ENCODE measurements at regions not wholly inside any gene's neighbourhood (a gene's known extent, or its start where the extent isn't known, plus 50 kb on each side); places are given as distances from the start of the nearest gene placed in this dataset.

DNA sequence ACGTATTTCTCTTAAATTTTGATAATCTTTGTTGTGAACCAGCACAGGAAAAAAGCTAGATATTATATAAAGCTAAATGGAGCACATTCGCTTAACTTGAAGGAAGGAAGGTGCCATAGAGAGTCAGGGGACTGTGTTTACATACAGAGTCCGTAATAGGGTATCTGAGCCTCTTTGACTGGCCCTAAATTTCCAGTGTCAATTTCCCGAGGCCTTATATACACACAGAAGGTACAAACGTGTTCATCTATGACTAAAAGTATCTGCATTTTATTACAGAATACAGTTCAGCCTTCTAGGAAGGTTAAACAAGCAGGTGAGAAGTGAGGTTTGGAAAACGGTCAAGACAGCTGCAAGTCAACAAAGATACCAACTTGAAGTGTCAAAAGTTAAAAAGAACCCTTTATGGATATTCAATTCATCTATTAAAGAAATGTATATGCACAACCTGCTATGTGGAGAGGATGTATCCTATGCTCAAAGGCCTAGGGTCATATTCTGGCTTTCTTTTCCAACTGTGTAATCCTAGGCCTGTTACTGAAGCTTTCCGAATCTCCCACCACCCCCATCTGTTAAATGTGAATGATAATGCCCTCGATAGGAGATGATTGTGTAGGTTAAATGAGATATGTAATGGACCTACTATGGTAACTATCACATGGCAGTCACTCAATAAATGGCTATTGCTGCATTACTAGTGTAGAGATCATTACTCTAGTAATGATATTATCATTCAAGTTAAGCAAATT lies 263.7 kb upstream of the MAF start:
- Mint-ChIP-seq H3K27ac (no peak overlapping the region), H3K9me3 (no peaks in the 10 kb centered on the region), H3K27me3 (peaks cover 0 to 2% (median 0%) of the 10 kb centered on the region in 5 donors), H3K4me1 (no peaks in the 10 kb centered on the region), H3K36me3 (no peaks in the 10 kb centered on the region), H3K4me3 (no peak overlapping the region)
- ATAC-seq (no peak), DNase-seq (no peak)
- POLR2A ChIA-PET: no interaction called here

DNA sequence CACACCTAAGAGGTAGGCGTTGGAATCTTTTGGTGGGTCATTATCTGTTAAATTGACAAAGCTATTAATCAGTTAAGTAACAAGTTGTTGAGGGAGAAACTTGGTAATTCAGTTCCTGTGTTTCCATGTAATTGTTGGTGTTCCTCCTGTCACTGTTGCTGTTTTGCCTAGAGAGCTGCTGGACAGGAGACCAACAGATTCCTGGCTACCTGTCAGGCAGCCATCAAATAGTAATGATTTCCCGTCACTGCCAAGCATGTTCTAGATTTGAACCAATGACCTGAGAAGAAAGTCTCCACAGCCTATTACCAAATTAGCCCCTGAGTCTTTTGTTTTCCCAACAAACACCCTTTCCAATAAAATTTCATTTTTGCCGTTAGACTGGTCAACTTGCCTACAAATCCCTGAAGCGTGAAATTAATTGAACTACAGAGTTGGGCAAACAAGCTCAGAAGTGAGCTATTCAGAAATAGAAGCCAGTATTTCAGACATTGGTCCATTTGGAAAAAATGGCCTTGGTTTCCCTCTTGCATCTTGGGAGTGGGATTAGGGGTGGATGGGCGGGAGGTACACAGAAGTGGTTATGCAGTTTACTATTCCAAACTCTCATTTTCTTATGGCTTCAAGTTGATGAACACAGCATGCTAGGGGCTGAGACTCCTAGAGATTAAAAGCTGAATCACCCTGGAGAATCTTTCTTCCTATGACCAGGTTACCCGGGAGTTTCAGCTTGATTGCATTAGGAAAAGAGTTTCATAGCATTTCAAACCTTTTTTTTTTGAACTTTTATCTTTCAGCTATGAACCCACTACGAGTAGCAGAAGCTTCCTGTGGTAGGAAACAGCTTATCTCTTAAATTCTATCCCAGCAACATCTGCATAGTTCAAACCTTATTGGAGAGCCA lies 262.8 kb upstream of the MAF start:
- no peaks in the 10 kb centered on the region for H3K4me1 Mint-ChIP-seq
- H3K4me3 Mint-ChIP-seq: no peak overlapping the region
- H3K27ac Mint-ChIP-seq: no peak overlapping the region
- no peak for ATAC-seq
- H3K36me3 Mint-ChIP-seq: no peaks in the 10 kb centered on the region
- DNase-seq: no peak
- POLR2A ChIA-PET: interaction anchor here (0.5 kb wide), 1 partner anchor 772 kb away, joined by 3 read pairs; no protein-coding TSS in a partner anchor
- peaks cover 0 to 2% (median 0%) of the 10 kb centered on the region in 5 donors for H3K27me3 Mint-ChIP-seq
- H3K9me3 Mint-ChIP-seq: no peaks in the 10 kb centered on the region

- no peak overlapping the region for H3K27ac Mint-ChIP-seq
- no peaks in the 10 kb centered on the region for H3K4me1 Mint-ChIP-seq
- peaks cover 0 to 3% (median 0%) of the 10 kb centered on the region in 9 donors for H3K9me3 Mint-ChIP-seq
- ATAC-seq: no peak
- no peak overlapping the region for H3K4me3 Mint-ChIP-seq
- H3K27me3 Mint-ChIP-seq: peaks cover 0 to 2% (median 0%) of the 10 kb centered on the region in 5 donors
- POLR2A ChIA-PET: interaction anchor here (0.5 kb wide), 1 partner anchor 771 kb away, joined by 3 read pairs; no protein-coding TSS in a partner anchor
- H3K36me3 Mint-ChIP-seq: no peaks in the 10 kb centered on the region
- no peak for DNase-seq
Observed at GRCh38 chr16:79862601-79863000, 262.1 kb upstream of the MAF start.

- no peak overlapping the region for H3K4me3 Mint-ChIP-seq
- peaks cover 6 to 35% (median 20%) of the 10 kb centered on the region in 9 donors for H3K9me3 Mint-ChIP-seq
- H3K36me3 Mint-ChIP-seq: peaks cover 0 to 21% (median 0%) of the 10 kb centered on the region in 3 donors
- H3K4me1 Mint-ChIP-seq: no peaks in the 10 kb centered on the region
- H3K27ac Mint-ChIP-seq: no peak overlapping the region
- POLR2A ChIA-PET: no interaction called here
- DNase-seq (no peak), ATAC-seq (no peak)
- peaks cover 0 to 6% (median 2%) of the 10 kb centered on the region in 5 donors for H3K27me3 Mint-ChIP-seq
Observed at GRCh38 chr16:79856581-79856980, 256.0 kb upstream of the MAF start.

GRCh38 chr16:79850348-79850747 lies 249.8 kb upstream of the MAF start:
- Mint-ChIP-seq H3K9me3 (peaks cover 2 to 24% (median 13%) of the 10 kb centered on the region in 9 donors), H3K4me3 (no peak overlapping the region), H3K4me1 (peaks cover 1 to 11% (median 4%) of the 10 kb centered on the region in 4 donors), H3K27ac (no peak overlapping the region), H3K27me3 (peaks cover 0 to 2% (median 0%) of the 10 kb centered on the region in 5 donors), H3K36me3 (peaks cover 0 to 12% (median 0%) of the 10 kb centered on the region in 3 donors)
- DNase-seq (no peak), ATAC-seq (no peak)
- POLR2A ChIA-PET: no interaction called here

DNA sequence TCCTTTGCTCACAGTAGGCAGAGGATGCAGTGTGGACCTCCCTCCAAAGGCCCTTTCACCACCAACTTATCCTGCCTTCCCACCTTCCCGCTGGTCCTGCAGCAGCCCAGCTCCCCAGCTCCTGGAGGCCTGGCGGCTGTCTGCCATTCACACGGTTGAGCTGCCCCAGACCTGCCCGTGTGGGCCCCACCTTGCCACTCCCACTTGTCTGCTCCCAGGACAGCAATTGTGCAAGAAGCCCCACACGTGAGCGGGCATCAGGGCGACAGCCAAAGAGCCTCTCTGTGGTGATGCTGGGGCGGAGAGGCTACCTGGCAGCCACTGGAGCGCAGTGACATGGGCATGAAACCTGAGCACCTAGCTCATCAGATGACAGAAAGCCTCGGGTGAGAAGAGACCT lies 248.6 kb upstream of the MAF start:
- no peaks in the 10 kb centered on the region for H3K36me3 Mint-ChIP-seq
- DNase-seq (no peak), ATAC-seq (no peak)
- H3K9me3 Mint-ChIP-seq: peaks cover 0 to 12% (median 3%) of the 10 kb centered on the region in 9 donors
- H3K27ac Mint-ChIP-seq: no peak overlapping the region
- H3K4me1 Mint-ChIP-seq: peaks cover 1 to 14% (median 7%) of the 10 kb centered on the region in 4 donors
- POLR2A ChIA-PET: no interaction called here
- no peak overlapping the region for H3K4me3 Mint-ChIP-seq
- H3K27me3 Mint-ChIP-seq: peaks cover 0 to 2% (median 2%) of the 10 kb centered on the region in 5 donors

- H3K9me3 Mint-ChIP-seq: peaks cover 0 to 11% (median 2%) of the 10 kb centered on the region in 9 donors
- no peaks in the 10 kb centered on the region for H3K36me3 Mint-ChIP-seq
- ATAC-seq (no peak), DNase-seq (no peak)
- no peak overlapping the region for H3K27ac Mint-ChIP-seq
- H3K4me3 Mint-ChIP-seq: no peak overlapping the region
- H3K4me1 Mint-ChIP-seq: peaks cover 1 to 14% (median 7%) of the 10 kb centered on the region in 4 donors
- POLR2A ChIA-PET: no interaction called here
- peaks cover 0 to 5% (median 2%) of the 10 kb centered on the region in 5 donors for H3K27me3 Mint-ChIP-seq
Observed at GRCh38 chr16:79848719-79849118, 248.2 kb upstream of the MAF start.

GRCh38 chr16:79847569-79847968 lies 247.0 kb upstream of the MAF start:
- POLR2A ChIA-PET: no interaction called here
- peaks cover 1 to 14% (median 7%) of the 10 kb centered on the region in 4 donors for H3K4me1 Mint-ChIP-seq
- no peak overlapping the region for H3K4me3 Mint-ChIP-seq
- peaks cover 0 to 5% (median 0%) of the 10 kb centered on the region in 9 donors for H3K9me3 Mint-ChIP-seq
- no peak overlapping the region for H3K27ac Mint-ChIP-seq
- DNase-seq (no peak), ATAC-seq (no peak)
- H3K36me3 Mint-ChIP-seq: no peaks in the 10 kb centered on the region
- peaks cover 0 to 6% (median 2%) of the 10 kb centered on the region in 5 donors for H3K27me3 Mint-ChIP-seq

DNA sequence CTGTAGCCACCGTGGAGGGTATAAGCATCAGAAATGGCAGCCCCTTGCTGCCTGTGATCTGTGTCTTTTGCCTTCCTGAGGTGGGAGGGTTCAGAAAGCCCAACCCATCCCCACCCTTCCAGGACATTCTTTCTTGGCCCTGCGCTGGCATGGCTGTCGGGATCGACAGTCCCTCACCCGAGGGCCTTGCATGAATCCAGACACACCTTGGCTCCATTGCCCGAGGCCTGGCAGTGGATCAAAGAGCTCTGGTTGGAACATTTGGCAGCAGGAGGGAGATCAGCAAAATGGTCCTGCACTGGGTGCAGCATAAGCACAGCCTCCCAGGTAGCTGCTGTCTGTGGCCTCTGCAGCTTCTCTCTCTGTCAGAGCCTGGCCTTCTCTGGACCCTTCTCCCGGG lies 246.6 kb upstream of the MAF start:
- Mint-ChIP-seq H3K4me3 (no peak overlapping the region), H3K4me1 (peaks cover 1 to 14% (median 7%) of the 10 kb centered on the region in 4 donors), H3K9me3 (peaks cover 0 to 2% (median 0%) of the 10 kb centered on the region in 9 donors), H3K36me3 (no peaks in the 10 kb centered on the region), H3K27ac (no peak overlapping the region), H3K27me3 (peaks cover 0 to 6% (median 2%) of the 10 kb centered on the region in 5 donors)
- ATAC-seq (no peak), DNase-seq (no peak)
- POLR2A ChIA-PET: no interaction called here

DNA sequence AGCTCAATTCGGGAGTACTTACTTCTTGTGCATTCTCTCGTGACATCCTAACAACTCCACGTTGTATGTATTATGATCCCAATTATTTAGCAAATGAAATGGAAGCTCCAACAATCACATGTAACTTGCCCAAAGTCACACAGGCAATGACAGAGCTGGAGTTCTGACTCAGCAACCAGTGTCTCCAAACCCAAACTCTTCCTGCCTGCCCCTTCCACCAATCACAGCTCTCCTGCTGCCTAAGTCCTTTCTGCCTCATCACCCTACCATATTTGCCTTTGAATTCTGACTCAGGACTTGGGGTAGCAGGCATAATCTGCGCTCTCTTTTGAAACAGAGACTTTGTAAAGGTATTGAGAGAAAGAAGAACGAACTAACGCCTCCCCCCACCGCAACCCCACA lies 245.2 kb upstream of the MAF start:
- Mint-ChIP-seq H3K4me1 (peaks cover 1 to 14% (median 7%) of the 10 kb centered on the region in 4 donors), H3K27ac (no peak overlapping the region), H3K4me3 (no peak overlapping the region), H3K9me3 (peaks cover 0 to 2% (median 0%) of the 10 kb centered on the region in 9 donors), H3K27me3 (peaks cover 0 to 6% (median 4%) of the 10 kb centered on the region in 5 donors), H3K36me3 (no peaks in the 10 kb centered on the region)
- no peak for ATAC-seq
- POLR2A ChIA-PET: no interaction called here
- DNase-seq: no peak

DNA sequence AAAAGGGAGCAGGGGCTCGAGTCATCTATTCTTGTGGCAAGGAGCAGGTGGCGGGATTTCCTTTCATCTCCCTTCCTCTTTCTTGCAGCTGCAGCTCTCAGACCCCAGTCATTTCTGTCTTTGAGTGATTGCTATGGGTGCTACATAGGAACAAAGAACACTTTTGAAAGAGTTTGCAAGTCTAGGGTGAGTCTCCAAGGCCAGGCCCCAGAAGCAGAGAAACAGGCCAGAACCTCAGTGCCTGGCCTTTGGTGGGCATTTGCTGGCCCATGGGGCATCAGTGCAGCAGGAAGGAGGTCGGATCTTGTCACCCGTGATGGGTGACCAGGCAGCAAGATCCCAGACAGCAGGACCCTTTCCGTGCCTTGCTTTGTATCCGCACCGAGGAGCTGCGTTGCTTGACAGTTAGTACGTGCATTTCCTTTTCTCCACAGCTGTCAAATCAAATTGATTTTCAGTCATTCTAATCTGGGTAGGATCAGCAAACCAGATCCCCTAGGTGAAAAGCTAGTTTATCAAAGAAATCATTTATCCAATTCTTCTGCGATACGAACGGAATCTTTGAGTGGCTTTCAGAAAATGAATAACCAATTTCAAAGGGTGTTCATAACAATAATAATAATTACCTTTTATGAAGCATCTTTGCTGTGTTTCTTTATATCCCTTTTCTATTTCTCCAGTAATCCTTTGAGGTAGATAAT lies 244.6 kb upstream of the MAF start:
- POLR2A ChIA-PET: no interaction called here
- no peaks in the 10 kb centered on the region for H3K36me3 Mint-ChIP-seq
- H3K27me3 Mint-ChIP-seq: peaks cover 0 to 6% (median 2%) of the 10 kb centered on the region in 5 donors
- peaks cover 0 to 2% (median 0%) of the 10 kb centered on the region in 9 donors for H3K9me3 Mint-ChIP-seq
- H3K4me1 Mint-ChIP-seq: peaks cover 1 to 14% (median 5%) of the 10 kb centered on the region in 4 donors
- no peak overlapping the region for H3K27ac Mint-ChIP-seq
- no peak for DNase-seq
- ATAC-seq: no peak
- no peak overlapping the region for H3K4me3 Mint-ChIP-seq

GRCh38 chr16:79844603-79845002 lies 244.1 kb upstream of the MAF start:
- POLR2A ChIA-PET: no interaction called here
- no peak overlapping the region for H3K27ac Mint-ChIP-seq
- H3K27me3 Mint-ChIP-seq: peaks cover 0 to 6% (median 2%) of the 10 kb centered on the region in 5 donors
- ATAC-seq: no peak
- H3K9me3 Mint-ChIP-seq: no peaks in the 10 kb centered on the region
- H3K4me3 Mint-ChIP-seq: no peak overlapping the region
- no peaks in the 10 kb centered on the region for H3K36me3 Mint-ChIP-seq
- DNase-seq: no peak
- H3K4me1 Mint-ChIP-seq: peaks cover 0 to 12% (median 2%) of the 10 kb centered on the region in 4 donors

Data from naive thymus-derived CD8-positive, alpha-beta T cell (primary cell).